Breast epithelium (tissue), 4 donors: ENCODE measurements at regions not wholly inside any gene's neighbourhood (a gene's known extent, or its start where the extent isn't known, plus 50 kb on each side); places are given as distances from the start of the nearest gene placed in this dataset.

ENCODE experiments used
- DNase-seq, 2 donors: peaks; one replicate each; pipeline ENCODE4 v3.0.0-alpha.2; 2019; ENCODE audit warnings: low spot score in 2 of 2
- H3K27ac ChIP-seq, 2 donors: fragments of 200-600 bp; sonication (generic) in 1 of 2; one replicate each; pipeline ENCODE4 v1.5.1; 2016 to 2019; ENCODE audit warnings: mild to moderate bottlenecking in 1 of 2
- H3K27me3 ChIP-seq, 2 donors: fragments of 200-600 bp; sonication (generic) in 1 of 2; one replicate each; pipeline versions ENCODE4 v1.5.1 to v1.6.0; 2017 to 2019; ENCODE audit warnings: control low read depth in 1 of 2, mild to moderate bottlenecking in 1 of 2
- H3K36me3 ChIP-seq: fragments of 200-600 bp; one replicate; pipeline ENCODE4 v1.5.1; 2019
- H3K4me1 ChIP-seq, 2 donors: fragments of 200-600 bp; sonication (generic); one replicate each; pipeline ENCODE4 v1.5.1; 2016 to 2019; ENCODE audit warnings: control low read depth in 1 of 2
- H3K4me3 ChIP-seq, 3 donors: fragments of 200-600 bp; sonication (generic); 1 replicate in 2 of 3; 2 replicates in 1 of 3; pipeline ENCODE4 v1.5.1; 2016 to 2019; ENCODE audit warnings: mild to moderate bottlenecking in 3 of 3, moderate library complexity in 2 of 3
- H3K9me3 ChIP-seq, 2 donors: fragments of 200-600 bp; sonication (generic) in 1 of 2; one replicate each; pipeline ENCODE4 v1.5.1; 2016 to 2019; ENCODE audit warnings: control low read depth in 1 of 2
- POLR2A ChIP-seq: fragments of 450-650 bp; IDR thresholded peaks from one replicate; pipeline ENCODE4 v1.6.1; 2016; ENCODE audit warnings: antibody characterized with exemption, mild to moderate bottlenecking, moderate library complexity
- POLR2AphosphoS5 ChIP-seq, 3 donors: sonication (generic); formaldehyde crosslinking; IDR thresholded peaks; one replicate each; pipeline ENCODE4 v1.6.1; 2017; ENCODE audit warnings: antibody characterized with exemption in 3 of 3
- intact Hi-C: fragments of 100-400 bp; cut with DNase I; formaldehyde crosslinking; loops from one replicate; pipeline ENCODE4 v1.15.1; 2023; ENCODE audit warnings: low total_unique reads
- TF ChIP-seq, protein P1 (sequence below), 3 donors: fragments of 450-650 bp; IDR thresholded peaks; one replicate each; pipeline ENCODE4 v1.5.1; 2016 to 2017; ENCODE audit warnings: antibody characterized with exemption in 3 of 3, mild to moderate bottlenecking in 3 of 3, moderate library complexity in 3 of 3

- intact Hi-C loops = no loop called here
- Histone ChIP-seq H3K27me3 (no peaks in the 10 kb centered on the region), H3K27ac (no peak overlapping the region), H3K4me1 (no peaks in the 10 kb centered on the region), H3K9me3 (no peaks in the 10 kb centered on the region), H3K36me3 (no peaks in the 10 kb centered on the region), H3K4me3 (no peak overlapping the region)
- TF ChIP-seq POLR2AphosphoS5 (IDR thresholded peaks at IDR 0.05) (no peak), POLR2A (no peak)
- TF ChIP-seq, protein P1, sequence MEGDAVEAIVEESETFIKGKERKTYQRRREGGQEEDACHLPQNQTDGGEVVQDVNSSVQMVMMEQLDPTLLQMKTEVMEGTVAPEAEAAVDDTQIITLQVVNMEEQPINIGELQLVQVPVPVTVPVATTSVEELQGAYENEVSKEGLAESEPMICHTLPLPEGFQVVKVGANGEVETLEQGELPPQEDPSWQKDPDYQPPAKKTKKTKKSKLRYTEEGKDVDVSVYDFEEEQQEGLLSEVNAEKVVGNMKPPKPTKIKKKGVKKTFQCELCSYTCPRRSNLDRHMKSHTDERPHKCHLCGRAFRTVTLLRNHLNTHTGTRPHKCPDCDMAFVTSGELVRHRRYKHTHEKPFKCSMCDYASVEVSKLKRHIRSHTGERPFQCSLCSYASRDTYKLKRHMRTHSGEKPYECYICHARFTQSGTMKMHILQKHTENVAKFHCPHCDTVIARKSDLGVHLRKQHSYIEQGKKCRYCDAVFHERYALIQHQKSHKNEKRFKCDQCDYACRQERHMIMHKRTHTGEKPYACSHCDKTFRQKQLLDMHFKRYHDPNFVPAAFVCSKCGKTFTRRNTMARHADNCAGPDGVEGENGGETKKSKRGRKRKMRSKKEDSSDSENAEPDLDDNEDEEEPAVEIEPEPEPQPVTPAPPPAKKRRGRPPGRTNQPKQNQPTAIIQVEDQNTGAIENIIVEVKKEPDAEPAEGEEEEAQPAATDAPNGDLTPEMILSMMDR (IDR thresholded peaks at IDR 0.05) = no peak
- no peak for DNase-seq
These were observed 388.7 kb downstream of the SHQ1 start for GRCh38 chr3:72459588-72459987.

DNA sequence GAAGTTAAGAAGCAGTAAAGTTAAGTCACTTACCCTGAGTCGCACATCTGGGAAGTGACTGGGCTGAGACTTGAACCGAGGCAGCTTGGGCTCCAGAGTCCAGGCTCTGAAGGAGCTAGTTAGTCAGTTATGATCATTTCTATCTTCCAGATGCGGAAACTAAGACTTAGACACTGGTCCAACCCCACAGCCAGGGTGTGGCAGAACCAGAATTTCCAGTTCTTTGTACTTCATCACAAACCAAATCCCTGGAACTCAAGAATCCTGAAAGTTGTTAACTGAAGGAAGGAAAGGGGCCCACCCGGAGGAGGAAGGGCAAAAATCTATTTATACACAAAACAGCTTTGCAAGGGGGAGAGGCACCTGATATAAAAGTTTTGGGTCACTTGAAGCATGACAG, 389.9 kb downstream of the SHQ1 start:
- TF ChIP-seq, protein P1 (IDR thresholded peaks at IDR 0.05) = no peak
- TF ChIP-seq POLR2AphosphoS5 (IDR thresholded peaks at IDR 0.05) (no peak), POLR2A (no peak)
- Histone ChIP-seq H3K4me1 (no peaks in the 10 kb centered on the region), H3K27ac (no peak overlapping the region), H3K9me3 (no peaks in the 10 kb centered on the region), H3K27me3 (no peaks in the 10 kb centered on the region), H3K36me3 (no peaks in the 10 kb centered on the region), H3K4me3 (no peak overlapping the region)
- intact Hi-C loops = no loop called here
- DNase-seq = peak in 1 of 2 donors; percentile 29

- H3K27ac ChIP-seq = no peak overlapping the region
- DNase-seq = no peak
- H3K9me3 ChIP-seq = no peaks in the 10 kb centered on the region
- TF ChIP-seq, protein P1 (IDR thresholded peaks at IDR 0.05) = no peak
- TF ChIP-seq POLR2A (no peak), POLR2AphosphoS5 (IDR thresholded peaks at IDR 0.05) (no peak)
- no peaks in the 10 kb centered on the region for H3K27me3 ChIP-seq
- H3K4me1 ChIP-seq = no peaks in the 10 kb centered on the region
- no peaks in the 10 kb centered on the region for H3K36me3 ChIP-seq
- intact Hi-C loops = no loop called here
- H3K4me3 ChIP-seq = no peak overlapping the region
These were observed 393.8 kb downstream of the SHQ1 start for GRCh38 chr3:72454441-72454840.

DNA sequence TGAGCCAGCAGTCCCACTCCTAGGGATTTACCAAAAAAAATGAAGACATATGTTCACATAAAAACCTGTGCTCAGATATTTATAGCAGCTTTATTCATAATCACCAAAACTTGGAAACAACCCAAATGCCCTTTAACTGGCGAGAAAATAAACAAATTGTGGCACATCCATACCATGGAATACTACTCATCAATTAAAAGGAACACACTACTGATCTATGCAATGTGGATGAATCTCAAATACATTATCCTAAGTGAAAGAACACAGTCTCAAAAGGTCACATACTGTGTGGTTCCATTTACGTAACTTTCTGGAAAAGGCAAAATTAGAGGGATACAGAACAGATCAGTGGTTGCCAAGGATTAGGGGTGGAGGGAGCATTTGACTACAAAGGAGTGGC, 394.5 kb downstream of the SHQ1 start:
- Histone ChIP-seq H3K4me3 (no peak overlapping the region), H3K27ac (no peak overlapping the region), H3K4me1 (no peaks in the 10 kb centered on the region), H3K9me3 (no peaks in the 10 kb centered on the region), H3K36me3 (no peaks in the 10 kb centered on the region), H3K27me3 (no peaks in the 10 kb centered on the region)
- DNase-seq = no peak
- no peak for TF ChIP-seq POLR2A
- intact Hi-C loops = no loop called here

GRCh38 chr3:72452745-72453144, 395.5 kb downstream of the SHQ1 start:
- no peaks in the 10 kb centered on the region for H3K27me3 ChIP-seq
- no peaks in the 10 kb centered on the region for H3K9me3 ChIP-seq
- no peak for TF ChIP-seq POLR2AphosphoS5 (IDR thresholded peaks at IDR 0.05)
- TF ChIP-seq, protein P1 (IDR thresholded peaks at IDR 0.05) = no peak
- no peak for TF ChIP-seq POLR2A
- no peak for DNase-seq
- H3K36me3 ChIP-seq = no peaks in the 10 kb centered on the region
- intact Hi-C loops = no loop called here
- no peaks in the 10 kb centered on the region for H3K4me1 ChIP-seq
- H3K4me3 ChIP-seq = no peak overlapping the region
- H3K27ac ChIP-seq = no peak overlapping the region

- no peak for DNase-seq
- TF ChIP-seq, protein P1 (IDR thresholded peaks at IDR 0.05) = no peak
- TF ChIP-seq POLR2AphosphoS5 (IDR thresholded peaks at IDR 0.05) (no peak), POLR2A (no peak)
- Histone ChIP-seq H3K27me3 (no peaks in the 10 kb centered on the region), H3K9me3 (no peaks in the 10 kb centered on the region), H3K36me3 (no peaks in the 10 kb centered on the region), H3K4me1 (no peaks in the 10 kb centered on the region), H3K4me3 (no peak overlapping the region), H3K27ac (no peak overlapping the region)
- intact Hi-C loops = no loop called here
These were observed 396.4 kb downstream of the SHQ1 start for GRCh38 chr3:72451841-72452240.
